ENCODE measurements at regions not wholly inside any gene's neighbourhood (a gene's known extent, or its start where the extent isn't known, plus 50 kb on each side); places are given as distances from the start of the nearest gene placed in this dataset.
"Not testable (repeated sequence)": the region's sequence is repeated elsewhere in the genome, so short reads cannot be mapped to it uniquely, and the experiment has no call there.

GRCh38 chr3:135558150-135558783, 407.3 kb upstream of the PPP2R3A start:
- no peak for DNase-seq (ENCODE audit: low spot score)

GRCh38 chr3:135558906-135559305, 406.6 kb upstream of the PPP2R3A start:
- DNase-seq (ENCODE audit: low spot score): no peak

GRCh38 chr3:135559802-135560201, 405.7 kb upstream of the PPP2R3A start:
- DNase-seq (ENCODE audit: low spot score): no peak

- no peak for DNase-seq (ENCODE audit: low spot score)
Observed at GRCh38 chr3:135560847-135561246, 404.7 kb upstream of the PPP2R3A start.

GRCh38 chr3:135564696-135565095, 400.8 kb upstream of the PPP2R3A start:
- no peak for DNase-seq (ENCODE audit: low spot score)

- no peak for DNase-seq (ENCODE audit: low spot score)
Observed at GRCh38 chr3:135565546-135565945, 400.0 kb upstream of the PPP2R3A start.

GRCh38 chr3:135567223-135567622, 398.3 kb upstream of the PPP2R3A start:
- DNase-seq (ENCODE audit: low spot score): no peak

GRCh38 chr3:135576751-135577150, 388.8 kb upstream of the PPP2R3A start:
- DNase-seq (ENCODE audit: low spot score): no peak

GRCh38 chr3:135581806-135582205, 383.7 kb upstream of the PPP2R3A start:
- DNase-seq (ENCODE audit: low spot score): no peak

- DNase-seq (ENCODE audit: low spot score): no peak
Observed at GRCh38 chr3:135582800-135583199, 382.7 kb upstream of the PPP2R3A start.

GRCh38 chr3:135596563-135596962, 369.0 kb upstream of the PPP2R3A start:
- no peak for DNase-seq (ENCODE audit: low spot score)

- no peak for DNase-seq (ENCODE audit: low spot score)
Observed at GRCh38 chr3:135597855-135598254, 367.7 kb upstream of the PPP2R3A start.

GRCh38 chr3:135598597-135598996, 366.9 kb upstream of the PPP2R3A start:
- no peak for DNase-seq (ENCODE audit: low spot score)

GRCh38 chr3:135604512-135604911, 361.0 kb upstream of the PPP2R3A start:
- DNase-seq (ENCODE audit: low spot score): not testable (repeated sequence)

- DNase-seq (ENCODE audit: low spot score): no peak
Observed at GRCh38 chr3:135618123-135618522, 347.4 kb upstream of the PPP2R3A start.

- no peak for DNase-seq (ENCODE audit: low spot score)
Observed at GRCh38 chr3:135621184-135621920, 344.2 kb upstream of the PPP2R3A start.

- no peak for DNase-seq (ENCODE audit: low spot score)
Observed at GRCh38 chr3:135622215-135622614, 343.3 kb upstream of the PPP2R3A start.

GRCh38 chr3:135622656-135623055, 342.9 kb upstream of the PPP2R3A start:
- DNase-seq (ENCODE audit: low spot score): no peak

- DNase-seq (ENCODE audit: low spot score): no peak
Observed at GRCh38 chr3:135623558-135623957, 342.0 kb upstream of the PPP2R3A start.

GRCh38 chr3:135627057-135627456, 338.5 kb upstream of the PPP2R3A start:
- no peak for DNase-seq (ENCODE audit: low spot score)

GRCh38 chr3:135629701-135630408, 335.7 kb upstream of the PPP2R3A start:
- DNase-seq (ENCODE audit: low spot score): no peak

GRCh38 chr3:135632556-135633065, 332.9 kb upstream of the PPP2R3A start:
- no peak for DNase-seq (ENCODE audit: low spot score)

- no peak for DNase-seq (ENCODE audit: low spot score)
Observed at GRCh38 chr3:135633078-135633477, 332.4 kb upstream of the PPP2R3A start.

All from kidney tubule cell (primary cell).